ENCODE measurements at regions not wholly inside any gene's neighbourhood (a gene's known extent, or its start where the extent isn't known, plus 50 kb on each side); places are given as distances from the start of the nearest gene placed in this dataset.

DNA sequence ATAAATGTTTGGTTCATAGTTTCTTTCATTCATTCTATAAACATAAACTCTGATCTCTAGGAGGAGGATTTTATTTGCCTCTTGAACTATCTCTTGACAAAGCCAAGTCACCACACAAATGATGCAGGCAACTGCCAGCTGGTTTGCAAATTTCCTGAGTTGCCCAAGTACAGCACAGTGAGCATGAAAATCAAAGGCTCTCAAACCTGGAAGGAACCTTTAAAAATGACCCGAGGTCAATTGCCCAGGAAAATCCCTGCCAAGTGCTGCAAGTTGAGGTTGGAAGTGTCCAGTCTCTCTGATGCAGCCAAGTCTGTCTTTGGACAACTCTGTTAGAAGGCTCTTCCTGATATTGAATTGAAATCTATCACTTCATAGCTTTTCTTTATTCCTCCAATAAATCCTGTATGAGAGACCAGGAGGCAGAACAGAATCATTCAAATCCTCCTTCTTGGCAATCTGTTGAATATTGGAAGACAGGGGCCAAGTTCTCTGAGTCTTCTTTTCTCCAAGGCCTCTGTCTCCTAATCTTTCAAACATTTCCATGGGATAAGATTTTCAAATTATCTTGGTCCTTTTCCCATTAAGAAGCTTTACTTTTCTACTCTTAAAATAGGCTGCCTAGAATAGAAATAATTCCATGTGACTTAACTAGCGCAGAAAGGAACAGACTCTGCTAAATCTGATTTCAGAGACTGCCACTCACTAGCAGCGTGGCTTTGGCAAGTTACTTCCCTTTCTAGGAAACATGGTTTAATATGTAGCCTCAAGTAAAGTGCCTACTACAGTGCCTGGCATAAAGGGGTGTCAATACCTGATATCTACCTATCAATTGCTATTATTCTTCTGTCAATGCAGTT lies 159.2 kb downstream of the SNX18 start:
- Mint-ChIP-seq H3K36me3 (no peaks in the 10 kb centered on the region), H3K27ac (peak overlapping the region; percentile 57 to 77), H3K9me3 (no peaks in the 10 kb centered on the region), H3K27me3 (ENCODE audit: low read depth in 2 of 2) (no peaks in the 10 kb centered on the region), H3K4me1 (peaks cover 51 to 52% of the 10 kb centered on the region in 2 donors), H3K4me3 (no peak overlapping the region)
- intact Hi-C loops (cut with micrococcal nuclease): no loop called here
- WGBS (ENCODE audit: insufficient coverage): 71% methylated on average over 3 of the region's 3 CpGs
- Histone ChIP-seq H3K4me3 (ENCODE audit: low read length) (no peak overlapping the region), H3K27ac (ENCODE audit: low read length) (no peak overlapping the region), H3K9me3 (ENCODE audit: control insufficient read depth, insufficient read depth, low read length) (no peaks in the 10 kb centered on the region), H3K27me3 (ENCODE audit: control insufficient read depth, insufficient read depth, low read length) (no peaks in the 10 kb centered on the region), H3K36me3 (ENCODE audit: control insufficient read depth, insufficient read depth, low read length) (no peaks in the 10 kb centered on the region), H3K4me1 (ENCODE audit: control insufficient read depth, insufficient read depth, low read length) (peaks cover 25% of the 10 kb centered on the region)
- no peak for ATAC-seq
- TF ChIP-seq, protein P1, sequence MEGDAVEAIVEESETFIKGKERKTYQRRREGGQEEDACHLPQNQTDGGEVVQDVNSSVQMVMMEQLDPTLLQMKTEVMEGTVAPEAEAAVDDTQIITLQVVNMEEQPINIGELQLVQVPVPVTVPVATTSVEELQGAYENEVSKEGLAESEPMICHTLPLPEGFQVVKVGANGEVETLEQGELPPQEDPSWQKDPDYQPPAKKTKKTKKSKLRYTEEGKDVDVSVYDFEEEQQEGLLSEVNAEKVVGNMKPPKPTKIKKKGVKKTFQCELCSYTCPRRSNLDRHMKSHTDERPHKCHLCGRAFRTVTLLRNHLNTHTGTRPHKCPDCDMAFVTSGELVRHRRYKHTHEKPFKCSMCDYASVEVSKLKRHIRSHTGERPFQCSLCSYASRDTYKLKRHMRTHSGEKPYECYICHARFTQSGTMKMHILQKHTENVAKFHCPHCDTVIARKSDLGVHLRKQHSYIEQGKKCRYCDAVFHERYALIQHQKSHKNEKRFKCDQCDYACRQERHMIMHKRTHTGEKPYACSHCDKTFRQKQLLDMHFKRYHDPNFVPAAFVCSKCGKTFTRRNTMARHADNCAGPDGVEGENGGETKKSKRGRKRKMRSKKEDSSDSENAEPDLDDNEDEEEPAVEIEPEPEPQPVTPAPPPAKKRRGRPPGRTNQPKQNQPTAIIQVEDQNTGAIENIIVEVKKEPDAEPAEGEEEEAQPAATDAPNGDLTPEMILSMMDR (IDR thresholded peaks at IDR 0.05): no peak
- no peak for DNase-seq

DNA sequence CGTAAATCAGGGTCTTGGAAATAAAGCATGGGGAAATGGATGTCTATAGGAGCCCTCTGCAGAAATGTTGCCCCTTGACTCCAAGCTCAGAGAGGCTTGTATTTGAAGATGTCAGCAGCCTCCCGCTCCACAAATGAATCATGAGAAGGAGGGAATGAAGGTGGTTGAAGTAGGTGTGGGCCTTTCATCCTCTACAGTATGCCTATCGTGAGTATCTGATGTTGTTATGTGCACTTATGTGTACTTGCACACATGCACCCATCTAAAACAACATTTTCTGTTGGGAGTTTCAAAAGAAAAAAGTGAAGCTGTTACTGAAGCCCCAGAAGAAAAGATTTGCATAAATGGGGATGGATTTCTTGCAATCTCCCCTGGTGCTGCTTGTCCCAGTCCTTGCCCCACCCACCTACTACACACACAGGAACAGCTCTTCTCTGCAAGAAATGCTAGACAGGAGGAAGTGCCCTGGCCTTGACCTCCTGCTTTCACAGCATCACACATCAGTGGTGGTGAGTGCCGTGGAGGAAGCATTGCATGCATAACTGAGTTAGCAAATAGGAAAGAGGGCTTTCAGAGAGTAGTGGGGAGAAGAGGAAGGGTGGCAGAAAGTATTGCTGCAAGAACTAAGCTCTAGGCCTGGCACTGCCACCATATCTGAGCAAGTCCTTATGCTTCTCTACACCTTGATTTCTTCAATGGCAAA lies 156.1 kb downstream of the SNX18 start:
- DNase-seq (peak; percentile 54 to 62), ATAC-seq (peak; percentile 85 to 95 (median 95))
- Histone ChIP-seq H3K4me1 (ENCODE audit: control insufficient read depth, insufficient read depth, low read length) (peaks cover 34% of the 10 kb centered on the region), H3K9me3 (ENCODE audit: control insufficient read depth, insufficient read depth, low read length) (no peaks in the 10 kb centered on the region), H3K27ac (ENCODE audit: low read length) (peak overlapping the region; percentile 70), H3K36me3 (ENCODE audit: control insufficient read depth, insufficient read depth, low read length) (no peaks in the 10 kb centered on the region), H3K27me3 (ENCODE audit: control insufficient read depth, insufficient read depth, low read length) (no peaks in the 10 kb centered on the region), H3K4me3 (ENCODE audit: low read length) (no peak overlapping the region)
- Mint-ChIP-seq H3K4me1 (peaks cover 74 to 79% of the 10 kb centered on the region in 2 donors), H3K27ac (peak overlapping the region; percentile 71 to 81), H3K36me3 (no peaks in the 10 kb centered on the region), H3K4me3 (peak overlapping the region; percentile 67), H3K9me3 (no peaks in the 10 kb centered on the region), H3K27me3 (ENCODE audit: low read depth in 2 of 2) (no peaks in the 10 kb centered on the region)
- TF ChIP-seq, protein P1 (IDR thresholded peaks at IDR 0.05): no peak
- intact Hi-C loops (cut with micrococcal nuclease): loop anchor here (2.0 kb wide), 1 partner anchor 27 kb away; no protein-coding TSS in a partner anchor
- 51% methylated on average over 3 of the region's 4 CpGs for WGBS (ENCODE audit: insufficient coverage)

DNA sequence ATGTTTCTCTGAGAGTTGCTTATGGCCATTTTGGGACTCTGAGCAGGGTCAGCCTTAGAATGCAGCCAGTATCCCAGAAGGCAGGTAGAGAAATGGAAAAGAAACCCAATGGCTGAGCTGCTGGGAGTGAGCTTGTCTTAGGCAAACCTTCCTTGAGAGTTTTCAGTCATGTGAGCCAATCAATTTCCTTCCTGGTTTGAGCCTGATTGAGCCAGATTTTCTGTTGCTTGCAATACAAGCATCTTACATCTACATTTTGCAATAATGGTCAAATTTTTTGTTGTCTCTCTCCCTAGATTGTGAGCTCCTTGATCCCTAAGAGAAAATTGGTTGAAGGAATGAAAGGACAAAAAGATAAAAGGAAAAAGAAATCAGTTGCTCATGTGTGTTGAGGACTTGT lies 155.3 kb downstream of the SNX18 start:
- H3K4me3 ChIP-seq (ENCODE audit: low read length): no peak overlapping the region
- peak overlapping the region; percentile 71 to 81 for H3K27ac Mint-ChIP-seq
- peaks cover 74 to 79% of the 10 kb centered on the region in 2 donors for H3K4me1 Mint-ChIP-seq
- TF ChIP-seq, protein P1 (IDR thresholded peaks at IDR 0.05): no peak
- no peaks in the 10 kb centered on the region for H3K9me3 ChIP-seq (ENCODE audit: control insufficient read depth, insufficient read depth, low read length)
- intact Hi-C loops (cut with micrococcal nuclease): no loop called here
- no peaks in the 10 kb centered on the region for H3K36me3 ChIP-seq (ENCODE audit: control insufficient read depth, insufficient read depth, low read length)
- H3K27me3 Mint-ChIP-seq (ENCODE audit: low read depth in 2 of 2): no peaks in the 10 kb centered on the region
- no peaks in the 10 kb centered on the region for H3K27me3 ChIP-seq (ENCODE audit: control insufficient read depth, insufficient read depth, low read length)
- H3K4me1 ChIP-seq (ENCODE audit: control insufficient read depth, insufficient read depth, low read length): peaks cover 34% of the 10 kb centered on the region
- no peaks in the 10 kb centered on the region for H3K9me3 Mint-ChIP-seq
- peaks cover 7% of the 10 kb centered on the region for H3K36me3 Mint-ChIP-seq
- H3K4me3 Mint-ChIP-seq: peak overlapping the region; percentile 67
- no peak overlapping the region for H3K27ac ChIP-seq (ENCODE audit: low read length)
- no peak for ATAC-seq
- DNase-seq: no peak
